GM18870 (cell line): ENCODE measurements at regions not wholly inside any gene's neighbourhood (a gene's known extent, or its start where the extent isn't known, plus 50 kb on each side); places are given as distances from the start of the nearest gene placed in this dataset.
"Not testable (repeated sequence)": the region's sequence is repeated elsewhere in the genome, so short reads cannot be mapped to it uniquely, and the experiment has no call there.

Experiments used
- ATAC-seq: cut with Tn5 transposase; IDR thresholded peaks from one replicate; pipeline ENCODE4 v1.9.1; 2021; ENCODE audit warnings: moderate library complexity; ENCODE audit not compliant: unreplicated experiment

DNA sequence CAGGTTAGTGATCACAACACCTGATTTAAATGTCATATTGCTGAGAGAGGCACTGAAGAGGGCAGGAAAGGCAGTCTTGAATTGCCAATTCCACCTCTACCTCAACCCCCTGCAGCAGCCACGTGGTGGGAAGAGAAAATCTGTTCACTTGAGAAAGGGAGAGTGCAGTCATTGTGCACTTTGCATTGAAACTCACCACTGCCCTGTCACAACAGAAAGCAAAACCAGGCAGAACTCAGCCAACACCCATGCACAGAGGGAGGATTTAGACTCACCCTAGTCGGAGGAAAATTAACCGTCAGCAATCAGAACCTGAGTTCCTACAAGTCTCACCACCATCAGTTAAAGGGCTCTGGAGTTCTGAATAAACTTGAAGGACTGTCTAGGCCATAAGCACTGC is 1040.2 kb downstream of the HACE1 start:
- no peak for ATAC-seq

DNA sequence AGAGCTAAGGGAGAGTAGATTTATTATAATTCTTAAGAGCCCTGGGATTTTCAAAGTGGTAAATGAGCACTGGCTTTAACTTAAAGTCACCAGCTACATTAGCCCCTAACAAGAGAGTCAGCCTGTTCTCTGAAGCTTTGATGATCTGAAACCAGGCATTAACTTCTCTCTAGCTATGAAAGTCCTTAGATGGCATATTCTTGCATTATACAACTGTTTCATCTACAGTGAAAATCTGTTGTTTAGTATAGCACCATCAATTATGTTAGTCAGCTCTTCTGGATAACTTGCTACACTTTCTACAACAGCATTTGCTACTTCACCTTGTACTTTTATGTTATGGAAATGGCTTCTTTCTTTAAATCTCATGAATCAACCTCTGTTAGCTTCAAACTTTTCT is 1046.7 kb downstream of the HACE1 start:
- no peak for ATAC-seq

DNA sequence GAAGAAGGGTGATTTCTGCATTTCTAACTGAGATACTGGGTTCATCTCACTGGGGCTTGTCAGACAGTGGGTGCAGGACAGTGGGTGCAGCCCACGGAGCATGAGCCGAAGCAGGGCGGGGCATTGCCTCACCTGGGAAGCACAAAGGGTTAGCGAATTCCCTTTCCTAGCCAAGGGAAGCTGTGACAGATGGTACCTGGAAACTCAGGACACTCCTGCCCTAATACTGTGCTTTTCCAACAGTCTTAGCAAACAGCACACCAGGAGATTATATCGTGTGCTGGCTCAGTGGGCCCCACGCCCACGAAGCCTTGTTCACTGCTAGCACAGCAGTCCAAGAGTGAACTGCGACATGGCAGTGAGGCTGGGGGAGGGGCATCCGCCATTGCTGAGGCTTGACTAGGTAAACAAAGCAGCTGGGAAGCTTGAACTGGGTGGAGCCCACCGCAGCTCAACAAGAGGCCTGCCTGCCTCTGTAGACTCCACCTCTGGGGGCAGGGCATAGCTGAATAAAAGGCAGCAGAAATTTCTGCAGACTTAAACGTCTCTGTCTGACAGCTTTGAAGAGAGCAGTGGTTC is 1057.7 kb downstream of the HACE1 start:
- not testable (repeated sequence) for ATAC-seq

DNA sequence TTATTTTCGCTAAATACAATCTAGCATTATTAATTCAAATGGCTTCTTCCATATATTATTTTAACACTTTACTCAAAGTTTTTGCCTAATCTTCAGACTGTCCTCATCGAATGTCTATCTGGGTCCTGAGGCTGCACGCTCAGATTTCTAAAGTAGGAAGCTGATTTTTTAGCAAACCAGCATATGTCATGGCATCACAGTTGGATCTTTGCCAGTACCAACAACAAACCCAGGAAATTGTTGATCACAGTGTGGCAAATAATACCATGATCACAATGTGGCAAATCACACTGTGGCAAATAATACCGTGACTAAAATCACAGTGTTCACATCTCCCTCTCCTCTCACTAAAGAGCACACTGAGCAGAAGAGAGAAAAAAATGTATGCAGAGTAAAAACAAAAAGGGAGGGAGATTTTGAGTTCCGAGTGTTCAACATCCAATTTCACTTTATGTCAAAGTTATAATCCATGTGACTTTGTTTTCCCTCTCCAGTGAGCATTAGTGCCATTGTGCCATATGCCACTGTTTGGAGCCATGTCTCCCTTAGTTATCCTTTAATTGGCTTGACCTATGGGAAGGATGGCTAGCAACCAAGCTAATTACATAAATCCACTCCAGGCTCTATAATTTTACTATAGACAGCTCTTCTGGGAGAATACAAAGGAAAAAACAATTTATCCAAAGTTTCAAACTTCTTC is 1059.6 kb downstream of the HACE1 start:
- no peak for ATAC-seq

DNA sequence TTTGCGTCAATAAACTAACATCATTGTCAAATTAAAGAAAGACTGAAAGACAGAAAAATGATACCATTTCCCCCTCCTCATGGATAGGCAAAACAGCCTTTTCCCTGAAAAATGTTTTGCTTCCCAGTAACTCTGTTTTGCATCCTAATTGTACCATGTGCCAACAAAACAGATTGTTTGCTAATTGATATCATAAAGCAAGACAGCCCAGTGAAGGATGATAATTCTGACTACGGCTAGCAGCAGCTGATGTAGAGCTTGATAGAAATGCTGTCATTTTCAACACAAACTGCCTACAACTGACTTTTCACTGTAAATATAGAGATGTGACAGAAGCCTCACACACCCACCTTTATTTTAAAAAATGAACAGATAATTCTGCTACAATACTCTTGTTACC is 1061.6 kb downstream of the HACE1 start:
- no peak for ATAC-seq

DNA sequence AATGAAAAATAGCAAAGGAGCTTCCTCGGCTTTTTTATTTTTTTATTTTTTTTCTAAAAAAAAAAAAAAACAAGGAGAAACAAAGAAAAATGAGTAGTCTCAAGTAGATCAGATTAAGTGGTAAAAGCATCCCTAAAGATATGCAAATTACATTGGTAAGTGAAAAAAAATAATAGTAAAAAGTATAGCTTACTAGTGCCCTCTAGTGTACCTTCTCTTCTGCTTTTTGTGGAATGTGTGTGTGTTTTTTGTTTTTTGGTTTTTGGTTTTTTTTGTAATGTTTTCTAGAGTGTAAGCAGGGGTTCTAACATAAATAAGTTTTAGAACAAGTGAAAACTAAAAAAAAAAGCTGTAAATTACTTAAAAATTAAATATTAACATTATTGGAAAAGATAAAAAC is 1062.0 kb downstream of the HACE1 start:
- ATAC-seq = no peak

DNA sequence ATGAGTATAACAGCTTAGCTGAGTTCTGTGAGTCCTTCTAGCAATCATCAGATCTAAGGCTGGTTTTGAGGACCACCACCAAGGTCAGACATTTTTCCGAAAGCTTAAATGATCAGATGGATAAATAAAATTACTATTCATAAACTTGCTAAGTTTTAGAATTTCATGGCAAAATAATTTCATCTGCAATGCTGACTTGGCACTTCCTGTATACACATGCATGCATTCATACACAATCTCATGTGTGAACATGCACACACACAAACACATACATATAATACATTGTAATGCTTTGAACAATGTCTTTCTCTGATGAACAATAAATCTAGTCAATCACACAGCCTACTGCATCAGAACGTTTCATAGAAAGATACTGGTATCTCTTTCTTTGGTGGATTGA is 1068.3 kb downstream of the HACE1 start:
- no peak for ATAC-seq

DNA sequence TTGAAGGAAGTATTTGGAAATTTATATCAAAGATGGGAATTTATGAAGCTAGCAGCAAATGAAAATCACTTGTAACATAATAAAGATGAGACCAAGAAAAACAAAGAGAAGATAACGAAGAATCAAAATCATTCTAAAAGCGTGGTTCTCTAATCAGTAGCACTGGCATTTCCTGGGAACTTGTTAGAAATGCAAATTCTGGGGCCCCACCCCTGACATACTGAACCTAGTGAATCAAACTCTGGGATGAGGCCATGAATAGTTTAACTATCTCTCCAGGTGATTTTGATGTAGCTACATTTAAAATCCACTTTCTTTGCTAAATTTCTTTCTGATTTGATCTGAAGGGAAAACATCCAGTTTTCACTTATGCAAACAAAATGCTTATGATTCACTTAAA is 1075.6 kb downstream of the HACE1 start:
- no peak for ATAC-seq

DNA sequence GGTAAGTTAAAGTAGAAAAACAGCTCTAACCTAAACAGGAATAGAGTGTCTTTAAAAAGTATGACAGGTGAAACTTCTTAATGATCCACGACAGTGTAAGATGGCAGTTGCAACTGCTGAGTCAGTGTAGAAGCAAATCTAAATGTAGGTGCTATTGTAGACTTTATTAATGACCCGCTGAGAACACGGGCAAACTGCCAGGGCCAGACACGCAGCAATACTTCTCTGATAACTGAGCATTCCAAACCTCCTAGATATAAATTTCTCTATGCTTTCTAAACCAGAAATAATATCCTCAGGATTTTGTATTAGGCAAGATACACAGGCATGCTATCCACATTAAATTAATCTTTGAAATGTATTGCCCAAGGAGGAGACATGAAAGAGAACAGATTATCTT is 1076.4 kb downstream of the HACE1 start:
- no peak for ATAC-seq

DNA sequence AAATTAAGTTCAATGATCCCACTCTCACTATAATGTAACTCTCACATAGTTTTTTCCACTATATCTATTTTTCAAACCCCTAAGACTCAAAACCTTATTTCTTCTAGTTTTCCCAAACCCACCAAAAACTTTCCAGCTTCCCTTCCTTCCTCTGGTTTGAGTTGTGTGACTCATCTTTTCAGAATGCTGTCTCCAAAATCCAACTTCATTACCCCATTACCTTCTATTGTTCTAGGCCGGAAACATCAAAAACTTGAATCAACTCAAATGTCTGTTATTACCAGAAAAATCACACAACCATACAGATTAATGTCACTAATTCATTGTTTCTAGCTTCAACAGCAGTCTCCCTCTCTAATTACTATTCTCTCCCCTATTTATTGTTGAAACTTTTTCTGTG is 1090.3 kb downstream of the HACE1 start:
- ATAC-seq = no peak

DNA sequence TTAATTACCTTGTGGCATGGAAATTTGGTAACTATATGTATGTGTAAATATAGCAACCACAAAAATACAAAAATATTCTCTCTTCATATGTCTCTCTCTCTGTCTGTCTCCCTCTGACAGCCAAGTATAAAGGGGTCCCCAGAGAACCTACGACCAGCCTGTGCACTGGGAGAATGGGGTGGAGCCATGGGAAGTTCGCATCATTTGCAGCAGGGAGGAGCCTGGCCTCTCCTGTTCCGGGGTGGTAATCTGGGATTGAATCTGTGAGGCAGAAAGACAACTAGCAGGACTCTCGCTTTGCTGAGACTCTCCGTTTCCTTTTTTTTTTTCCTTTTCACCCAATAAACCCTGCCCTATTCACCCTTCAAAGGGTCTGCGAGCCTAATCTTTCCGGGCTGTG is 1109.1 kb downstream of the HACE1 start:
- ATAC-seq = no peak

DNA sequence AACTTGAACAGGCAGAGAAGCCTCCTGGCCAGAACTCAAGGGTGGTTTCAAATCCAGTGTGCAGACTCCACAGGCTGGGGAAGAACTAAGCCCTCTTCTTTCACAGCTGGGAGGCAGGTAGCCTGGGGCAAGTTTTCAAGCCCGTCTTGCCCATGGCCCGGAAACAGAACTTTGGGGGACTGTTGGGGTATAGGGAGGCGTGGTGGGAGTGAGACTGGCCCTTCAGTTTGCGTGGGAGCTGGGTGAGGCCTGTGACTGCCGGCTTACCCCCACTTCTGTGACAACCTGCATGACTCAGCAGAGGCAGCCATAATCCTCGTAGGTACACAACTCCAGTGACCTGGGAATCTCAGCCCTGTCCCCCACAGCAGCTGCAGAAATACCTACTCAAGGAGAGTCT is 1125.7 kb downstream of the HACE1 start:
- ATAC-seq = no peak

DNA sequence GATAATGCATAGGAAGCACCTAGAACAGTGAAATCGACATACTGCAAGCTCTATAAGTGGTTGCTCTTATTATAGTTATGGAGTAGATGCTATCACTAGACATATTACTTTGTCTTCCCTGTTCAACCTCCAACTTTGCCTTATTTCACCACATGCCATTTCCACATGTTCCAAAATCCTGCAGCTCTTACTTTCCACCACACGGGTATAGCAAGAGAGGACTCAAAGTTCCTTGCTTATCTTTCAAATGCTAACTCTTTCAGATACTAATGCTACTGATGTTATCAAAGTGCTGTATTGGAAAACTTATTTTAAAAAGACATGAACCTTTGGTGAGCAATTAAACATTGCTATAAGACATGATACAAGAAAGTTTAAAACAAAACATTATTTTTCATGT is 1130.1 kb downstream of the HACE1 start:
- ATAC-seq = no peak

DNA sequence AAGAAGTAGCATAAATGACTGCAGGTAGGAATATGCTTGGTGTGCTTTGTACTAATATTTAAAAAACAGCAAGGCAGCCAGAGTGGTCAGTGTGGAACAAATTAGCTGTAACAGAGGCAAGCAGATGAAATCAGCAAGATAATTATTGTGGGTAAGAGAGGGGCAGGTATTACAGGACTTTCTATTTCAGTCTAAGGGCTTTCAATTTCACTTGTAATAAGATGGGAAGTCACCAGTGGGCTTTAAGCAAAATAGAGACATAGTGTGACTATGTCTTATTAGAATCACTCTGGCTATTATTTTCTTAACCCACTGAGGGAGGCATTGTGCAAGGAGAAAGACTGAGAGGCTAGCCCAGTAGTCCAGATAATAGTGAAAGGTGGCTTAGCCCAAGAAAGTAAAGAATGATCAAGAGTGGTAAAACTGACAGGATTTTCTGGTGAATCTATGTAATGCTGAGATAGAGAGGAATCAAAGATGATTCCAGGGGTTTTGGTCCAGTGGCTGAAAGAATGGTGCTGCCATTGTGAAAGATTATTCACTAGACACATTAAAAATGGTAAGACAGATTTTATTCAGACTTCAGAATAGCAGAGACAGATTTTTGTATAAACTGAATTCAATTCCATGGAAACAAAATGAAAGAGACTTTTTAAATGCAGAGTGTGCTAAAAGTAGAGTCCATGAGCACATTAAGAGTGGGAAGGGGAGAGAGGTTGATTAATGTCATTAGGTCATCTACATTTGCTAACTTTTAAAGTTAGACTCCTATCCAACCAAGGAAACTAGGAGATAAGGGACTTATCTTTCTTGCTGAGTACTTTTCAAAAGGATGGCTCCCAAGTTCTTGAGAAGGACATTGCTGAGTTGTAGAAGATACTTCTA is 1136.0 kb downstream of the HACE1 start:
- ATAC-seq = peak; percentile 77

DNA sequence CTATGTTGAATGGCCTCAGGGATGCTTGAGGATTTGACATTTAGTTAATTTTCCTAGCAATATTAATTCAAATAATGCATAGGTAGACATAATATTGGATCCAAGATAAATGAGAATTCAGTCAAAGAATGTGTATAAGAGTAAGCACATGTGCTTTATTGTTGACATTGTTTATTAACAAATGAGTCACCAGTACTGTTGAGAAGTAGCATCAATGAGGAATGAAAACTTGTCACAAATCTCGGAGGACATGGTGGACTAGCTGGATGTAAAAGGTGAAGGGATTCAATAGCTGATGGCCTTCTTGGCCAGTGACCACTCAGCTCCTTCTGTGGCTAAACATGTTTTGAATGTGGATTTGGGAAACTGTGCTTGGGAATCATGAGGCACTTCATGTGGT is 1137.0 kb downstream of the HACE1 start:
- ATAC-seq = no peak

DNA sequence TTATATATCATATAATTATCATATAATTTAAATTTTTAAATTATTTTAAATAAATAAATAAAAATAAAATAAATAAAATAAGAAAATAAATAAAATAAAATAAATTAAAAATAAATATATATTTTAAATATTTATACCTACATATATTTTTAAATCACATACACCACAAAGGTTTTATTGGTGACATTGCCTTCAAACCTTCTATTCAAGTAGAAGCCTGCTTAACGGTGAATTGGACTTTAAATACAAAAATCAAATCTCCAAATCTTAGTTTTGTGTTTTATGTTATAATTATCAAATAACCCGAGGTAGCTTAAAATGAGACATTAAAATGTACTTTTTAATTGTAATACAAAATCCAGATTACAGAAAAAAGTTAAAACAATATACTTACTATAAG is 1137.8 kb downstream of the HACE1 start:
- ATAC-seq = no peak

DNA sequence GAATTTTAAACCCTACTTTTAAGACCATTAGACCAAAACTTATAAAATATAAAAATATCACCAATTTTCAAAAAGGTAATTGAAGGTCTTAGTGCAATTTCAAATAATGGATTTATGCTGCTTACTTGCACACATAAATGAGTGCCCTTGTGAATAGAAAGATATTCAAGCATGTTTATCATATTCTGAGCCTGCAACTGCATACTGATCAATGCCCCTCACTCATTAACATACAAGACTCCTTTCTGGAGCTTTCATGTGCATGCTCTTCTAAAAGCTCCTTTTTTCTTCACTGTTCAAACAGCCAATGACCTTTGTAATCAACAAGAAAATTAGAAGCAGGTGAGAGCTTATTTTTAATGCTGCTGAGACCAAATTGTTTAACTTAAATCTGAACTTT is 1139.3 kb downstream of the HACE1 start:
- no peak for ATAC-seq

DNA sequence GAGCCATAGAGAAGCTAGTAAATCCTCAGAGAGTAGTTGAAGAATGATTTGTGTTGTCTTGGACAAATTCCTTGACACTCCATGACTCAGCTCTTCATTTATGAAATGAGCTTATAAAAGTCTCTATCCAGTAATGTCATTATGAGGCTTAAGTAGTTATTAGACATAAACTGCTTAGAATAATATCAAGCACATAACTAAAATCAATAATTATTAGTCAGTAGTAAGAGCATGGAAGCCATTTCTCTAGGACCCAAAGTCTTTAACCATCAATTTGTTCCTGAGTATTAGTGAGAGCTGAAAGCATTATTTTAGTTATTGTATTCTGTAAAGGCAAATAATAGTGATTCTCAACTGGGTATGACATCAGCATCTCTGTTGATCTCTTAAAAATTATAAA is 1140.2 kb downstream of the HACE1 start:
- no peak for ATAC-seq

DNA sequence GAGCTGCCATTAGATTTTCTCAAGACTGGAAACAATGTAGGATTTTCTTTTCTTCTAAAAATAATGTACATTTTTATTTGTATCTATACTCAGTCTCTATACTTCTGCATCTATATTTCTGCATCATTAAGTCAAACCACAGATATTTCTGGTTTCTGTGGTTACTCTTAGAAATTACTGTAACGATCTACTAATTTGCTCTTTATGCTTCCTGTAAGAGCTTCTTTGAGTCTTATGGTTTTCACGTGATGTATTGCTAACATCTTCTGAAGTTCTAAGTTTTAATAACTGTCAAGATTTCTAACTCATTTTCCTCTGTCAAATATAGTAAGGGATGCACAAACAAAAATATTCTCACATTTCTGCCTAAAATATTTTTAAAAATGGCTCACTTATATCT is 1144.5 kb downstream of the HACE1 start:
- no peak for ATAC-seq

DNA sequence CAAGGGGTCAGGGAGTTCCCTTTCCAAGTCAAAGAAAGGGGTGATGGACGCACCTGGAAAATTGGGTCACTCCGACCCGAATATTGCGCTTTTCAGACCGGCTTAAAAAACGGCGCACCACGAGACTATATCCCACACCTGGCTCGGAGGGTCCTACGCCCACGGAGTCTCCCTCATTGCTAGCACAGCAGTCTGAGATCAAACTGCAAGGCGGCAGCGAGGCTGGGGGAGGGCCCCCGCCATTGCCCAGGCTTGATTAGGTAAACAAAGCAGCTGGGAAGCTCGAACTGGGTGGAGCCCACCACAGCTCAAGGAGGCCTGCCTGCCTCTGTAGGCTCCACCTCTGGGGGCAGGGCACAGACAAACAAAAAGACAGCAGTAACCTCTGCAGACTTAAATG is 1150.5 kb downstream of the HACE1 start:
- ATAC-seq = not testable (repeated sequence)

DNA sequence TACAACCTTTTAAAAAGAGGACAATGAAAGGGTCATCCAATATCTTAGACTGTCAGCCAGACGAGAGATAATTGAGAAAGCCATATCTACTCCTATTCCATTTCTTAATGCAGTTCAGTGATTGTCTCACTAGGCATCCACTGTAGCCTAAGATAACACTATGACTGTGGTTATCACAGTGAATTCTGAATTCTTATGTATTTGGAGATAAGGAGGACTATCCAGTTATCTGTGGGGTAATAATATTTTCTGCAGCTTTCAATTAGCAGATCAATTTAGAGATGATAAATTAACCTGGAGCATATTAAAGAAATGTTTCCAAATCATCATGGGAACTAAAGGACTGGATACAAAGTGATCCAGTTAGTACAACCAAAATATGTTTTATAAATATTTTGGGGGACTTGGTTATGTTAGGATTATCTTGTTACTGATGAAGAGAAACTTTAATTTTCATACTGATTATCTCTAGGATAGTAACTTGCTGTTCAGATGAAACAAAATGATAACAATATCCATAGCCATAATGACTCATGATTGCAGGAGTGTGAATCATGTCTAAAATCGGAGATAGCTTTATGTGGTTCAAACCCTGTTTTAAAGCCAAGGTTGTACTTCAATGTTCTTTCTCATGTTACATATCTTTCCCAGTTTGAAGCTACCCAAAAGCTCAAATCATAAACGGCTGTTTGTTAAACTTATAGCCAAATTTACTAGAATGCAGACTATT is 1152.0 kb downstream of the HACE1 start:
- ATAC-seq = no peak
